ENCODE measurements at regions not wholly inside any gene's neighbourhood (a gene's known extent, or its start where the extent isn't known, plus 50 kb on each side); places are given as distances from the start of the nearest gene placed in this dataset.

- Histone ChIP-seq H2AFZ (ENCODE audit: low read depth, low read length) (peak overlapping the region; percentile 12), H3K4me3 (ENCODE audit: insufficient read depth, low read depth, low read length) (no peak overlapping the region), H3K79me2 (ENCODE audit: insufficient read depth, low read length) (no peaks in the 10 kb centered on the region), H3K4me2 (ENCODE audit: low read length) (no peak overlapping the region), H3K9me3 (ENCODE audit: insufficient read depth, low read depth, low read length) (no peaks in the 10 kb centered on the region), H3K4me1 (ENCODE audit: insufficient read depth, low read length) (no peaks in the 10 kb centered on the region), H3K27me3 (ENCODE audit: insufficient read depth, low read length) (no peaks in the 10 kb centered on the region), H3K9ac (ENCODE audit: low read length) (no peak overlapping the region), H3K27ac (ENCODE audit: low read depth, low read length) (no peak overlapping the region), H3K36me3 (ENCODE audit: insufficient read depth, low read length) (no peaks in the 10 kb centered on the region), H4K20me1 (ENCODE audit: insufficient read depth, low read length) (no peaks in the 10 kb centered on the region)
- no peak for TF ChIP-seq EZH2 (IDR thresholded peaks at IDR 0.05; ENCODE audit: insufficient read depth, low read length)
- TF ChIP-seq, protein P1, sequence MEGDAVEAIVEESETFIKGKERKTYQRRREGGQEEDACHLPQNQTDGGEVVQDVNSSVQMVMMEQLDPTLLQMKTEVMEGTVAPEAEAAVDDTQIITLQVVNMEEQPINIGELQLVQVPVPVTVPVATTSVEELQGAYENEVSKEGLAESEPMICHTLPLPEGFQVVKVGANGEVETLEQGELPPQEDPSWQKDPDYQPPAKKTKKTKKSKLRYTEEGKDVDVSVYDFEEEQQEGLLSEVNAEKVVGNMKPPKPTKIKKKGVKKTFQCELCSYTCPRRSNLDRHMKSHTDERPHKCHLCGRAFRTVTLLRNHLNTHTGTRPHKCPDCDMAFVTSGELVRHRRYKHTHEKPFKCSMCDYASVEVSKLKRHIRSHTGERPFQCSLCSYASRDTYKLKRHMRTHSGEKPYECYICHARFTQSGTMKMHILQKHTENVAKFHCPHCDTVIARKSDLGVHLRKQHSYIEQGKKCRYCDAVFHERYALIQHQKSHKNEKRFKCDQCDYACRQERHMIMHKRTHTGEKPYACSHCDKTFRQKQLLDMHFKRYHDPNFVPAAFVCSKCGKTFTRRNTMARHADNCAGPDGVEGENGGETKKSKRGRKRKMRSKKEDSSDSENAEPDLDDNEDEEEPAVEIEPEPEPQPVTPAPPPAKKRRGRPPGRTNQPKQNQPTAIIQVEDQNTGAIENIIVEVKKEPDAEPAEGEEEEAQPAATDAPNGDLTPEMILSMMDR (IDR thresholded peaks at IDR 0.05; ENCODE audit: insufficient read depth, low read depth, low read length), result no peak
- FAIRE-seq (peak; percentile 5), DNase-seq (ENCODE audit: low read depth) (peak; percentile 68)
- H3K4me1 Mint-ChIP-seq (ENCODE audit: low read depth, unreplicated experiment), result peaks cover 32% of the 10 kb centered on the region
- no peak overlapping the region for H3K4me3 Mint-ChIP-seq (ENCODE audit: unreplicated experiment)
- no peaks in the 10 kb centered on the region for H3K9me3 Mint-ChIP-seq (ENCODE audit: unreplicated experiment)
- peak overlapping the region; percentile 90 for H3K27ac Mint-ChIP-seq (ENCODE audit: unreplicated experiment)
- H3K36me3 Mint-ChIP-seq (ENCODE audit: low read depth, unreplicated experiment), result no peaks in the 10 kb centered on the region
- H3K27me3 Mint-ChIP-seq (ENCODE audit: low read depth, unreplicated experiment), result no peaks in the 10 kb centered on the region
Measured at GRCh38 chr18:55878224-55878623, 290.2 kb upstream of the TCF4 start.

DNA sequence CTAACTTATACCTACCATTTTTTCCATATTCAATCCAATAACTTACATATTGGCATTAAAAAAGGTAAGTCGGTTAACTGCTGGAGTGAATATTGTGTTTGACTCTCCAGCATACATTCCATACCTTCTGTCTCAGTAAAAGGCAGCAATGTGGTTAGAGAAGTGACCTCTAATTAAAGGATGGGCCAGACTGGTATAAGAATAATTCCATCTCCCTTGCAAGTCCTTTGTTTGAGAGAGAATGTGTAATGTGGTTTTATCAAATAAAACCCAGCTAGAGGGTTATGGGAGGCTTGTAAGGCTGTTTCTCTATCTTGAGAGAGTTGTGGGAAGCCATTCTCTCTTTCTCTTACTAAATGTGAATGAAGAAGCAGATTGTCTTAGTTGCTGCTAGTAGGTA is 289.3 kb upstream of the TCF4 start:
- Histone ChIP-seq H3K27ac (ENCODE audit: low read depth, low read length) (no peak overlapping the region), H3K9me3 (ENCODE audit: insufficient read depth, low read depth, low read length) (no peaks in the 10 kb centered on the region), H3K36me3 (ENCODE audit: insufficient read depth, low read length) (no peaks in the 10 kb centered on the region), H3K9ac (ENCODE audit: low read length) (no peak overlapping the region), H2AFZ (ENCODE audit: low read depth, low read length) (no peak overlapping the region), H3K4me2 (ENCODE audit: low read length) (no peak overlapping the region), H3K4me1 (ENCODE audit: insufficient read depth, low read length) (no peaks in the 10 kb centered on the region), H3K27me3 (ENCODE audit: insufficient read depth, low read length) (no peaks in the 10 kb centered on the region), H3K79me2 (ENCODE audit: insufficient read depth, low read length) (no peaks in the 10 kb centered on the region), H3K4me3 (ENCODE audit: insufficient read depth, low read depth, low read length) (no peak overlapping the region), H4K20me1 (ENCODE audit: insufficient read depth, low read length) (no peaks in the 10 kb centered on the region)
- Mint-ChIP-seq H3K27ac (ENCODE audit: unreplicated experiment) (peak overlapping the region; percentile 72), H3K4me1 (ENCODE audit: low read depth, unreplicated experiment) (peaks cover 32% of the 10 kb centered on the region), H3K27me3 (ENCODE audit: low read depth, unreplicated experiment) (no peaks in the 10 kb centered on the region), H3K4me3 (ENCODE audit: unreplicated experiment) (no peak overlapping the region), H3K36me3 (ENCODE audit: low read depth, unreplicated experiment) (no peaks in the 10 kb centered on the region), H3K9me3 (ENCODE audit: unreplicated experiment) (no peaks in the 10 kb centered on the region)
- DNase-seq (ENCODE audit: low read depth) (peak; percentile 29), FAIRE-seq (peak; percentile 58)
- TF ChIP-seq, protein P1 (IDR thresholded peaks at IDR 0.05; ENCODE audit: insufficient read depth, low read depth, low read length), result no peak
- TF ChIP-seq EZH2 (IDR thresholded peaks at IDR 0.05; ENCODE audit: insufficient read depth, low read length), result no peak

DNA sequence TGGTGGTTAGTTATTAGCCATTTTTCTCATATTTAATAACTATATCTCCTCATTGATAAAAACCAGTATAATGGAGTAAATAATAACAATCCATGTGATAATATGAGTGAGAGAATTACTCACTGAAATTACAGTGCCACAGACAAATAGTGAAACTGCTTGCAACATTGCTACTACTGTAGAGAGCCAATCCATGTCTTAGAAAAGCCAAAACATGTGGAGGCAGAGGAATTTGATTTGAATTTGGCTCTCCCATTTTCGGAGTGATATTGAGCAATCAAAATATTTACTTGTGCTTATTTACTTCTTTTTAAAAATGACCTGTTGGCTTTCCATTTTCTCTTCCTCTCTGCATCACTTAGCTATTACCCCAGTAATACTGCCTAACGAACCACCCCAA is 288.3 kb upstream of the TCF4 start:
- H3K27me3 Mint-ChIP-seq (ENCODE audit: low read depth, unreplicated experiment), result no peaks in the 10 kb centered on the region
- peaks cover 32% of the 10 kb centered on the region for H3K4me1 Mint-ChIP-seq (ENCODE audit: low read depth, unreplicated experiment)
- no peak for DNase-seq (ENCODE audit: low read depth)
- no peak overlapping the region for H3K4me3 Mint-ChIP-seq (ENCODE audit: unreplicated experiment)
- no peak overlapping the region for H3K4me3 ChIP-seq (ENCODE audit: insufficient read depth, low read depth, low read length)
- no peaks in the 10 kb centered on the region for H3K79me2 ChIP-seq (ENCODE audit: insufficient read depth, low read length)
- no peak overlapping the region for H2AFZ ChIP-seq (ENCODE audit: low read depth, low read length)
- no peaks in the 10 kb centered on the region for H3K27me3 ChIP-seq (ENCODE audit: insufficient read depth, low read length)
- no peak for FAIRE-seq
- no peak overlapping the region for H3K9ac ChIP-seq (ENCODE audit: low read length)
- TF ChIP-seq, protein P1 (IDR thresholded peaks at IDR 0.05; ENCODE audit: insufficient read depth, low read depth, low read length), result no peak
- TF ChIP-seq EZH2 (IDR thresholded peaks at IDR 0.05; ENCODE audit: insufficient read depth, low read length), result no peak
- no peak overlapping the region for H3K4me2 ChIP-seq (ENCODE audit: low read length)
- no peaks in the 10 kb centered on the region for H3K9me3 Mint-ChIP-seq (ENCODE audit: unreplicated experiment)
- H3K27ac Mint-ChIP-seq (ENCODE audit: unreplicated experiment), result no peak overlapping the region
- H3K27ac ChIP-seq (ENCODE audit: low read depth, low read length), result no peak overlapping the region
- no peaks in the 10 kb centered on the region for H3K36me3 Mint-ChIP-seq (ENCODE audit: low read depth, unreplicated experiment)
- H3K4me1 ChIP-seq (ENCODE audit: insufficient read depth, low read length), result no peaks in the 10 kb centered on the region
- no peaks in the 10 kb centered on the region for H3K9me3 ChIP-seq (ENCODE audit: insufficient read depth, low read depth, low read length)
- no peaks in the 10 kb centered on the region for H4K20me1 ChIP-seq (ENCODE audit: insufficient read depth, low read length)
- no peaks in the 10 kb centered on the region for H3K36me3 ChIP-seq (ENCODE audit: insufficient read depth, low read length)
